Spleen (tissue), 11 donors: ENCODE measurements at regions not wholly inside any gene's neighbourhood (a gene's known extent, or its start where the extent isn't known, plus 50 kb on each side); places are given as distances from the start of the nearest gene placed in this dataset.

Experiments used
- DNase-seq: peaks from one replicate; pipeline ENCODE4 v3.0.0-alpha.2; 2020
- H3K27ac ChIP-seq, 8 donors: fragments of 200-600 bp; sonication (generic) in 7 of 8; 1 replicate in 4 of 8; 2 replicates in 4 of 8; pipeline versions ENCODE4 v1.5.0 to v1.8.0; 2016 to 2021; ENCODE audit warnings: inconsistent platforms in 4 of 8, mild to moderate bottlenecking in 4 of 8, moderate library complexity in 1 of 8
- H3K27me3 ChIP-seq, 7 donors: fragments of 200-600 bp; sonication (generic) in 6 of 7; replicated peaks in 1 of 7; 1 replicate in 4 of 7; 2 replicates in 3 of 7; pipeline versions ENCODE4 v1.5.0 to v1.8.0; 2016 to 2021; ENCODE audit warnings: inconsistent platforms in 3 of 7, mild to moderate bottlenecking in 1 of 7
- H3K36me3 ChIP-seq, 6 donors: fragments of 200-600 bp; sonication (generic) in 5 of 6; 1 replicate in 4 of 6; 2 replicates in 2 of 6; pipeline versions ENCODE4 v1.5.0 to v1.8.0; 2016 to 2021; ENCODE audit warnings: inconsistent platforms in 2 of 6
- H3K4me1 ChIP-seq, 6 donors: fragments of 200-600 bp; sonication (generic) in 5 of 6; 1 replicate in 3 of 6; 2 replicates in 3 of 6; pipeline versions ENCODE4 v1.5.0 to v1.8.0; 2016 to 2021; ENCODE audit warnings: inconsistent platforms in 3 of 6
- H3K4me3 ChIP-seq, 8 donors: fragments of 200-600 bp; sonication (generic) in 7 of 8; 1 replicate in 4 of 8; 2 replicates in 4 of 8; pipeline versions ENCODE4 v1.5.0 to v1.8.0; 2016 to 2021; ENCODE audit warnings: inconsistent platforms in 4 of 8, mild to moderate bottlenecking in 4 of 8, moderate library complexity in 2 of 8
- H3K9me3 ChIP-seq, 8 donors: fragments of 200-600 bp; sonication (generic) in 7 of 8; 1 replicate in 4 of 8; 2 replicates in 4 of 8; pipeline versions ENCODE4 v1.5.0 to v1.8.0; 2016 to 2021; ENCODE audit warnings: inconsistent platforms in 4 of 8
- CTCF ChIP-seq, 11 experiments: fragments of 200-600 bp in 7 of 11; fragments of 450-650 bp in 4 of 11; sonication (generic) in 4 of 11; IDR thresholded peaks in 8 of 11; conservative IDR thresholded peaks in 3 of 11; 1 replicate in 7 of 11; 2 replicates in 4 of 11; pipeline versions ENCODE4 v1.4.0 to v1.8.0; 2016 to 2021; ENCODE audit warnings: antibody characterized with exemption in 11 of 11, inconsistent platforms in 4 of 11, mild to moderate bottlenecking in 1 of 11
- POLR2A ChIP-seq, 3 donors: fragments of 450-650 bp; IDR thresholded peaks; one replicate each; pipeline ENCODE4 v1.5.1; 2017; ENCODE audit warnings: antibody characterized with exemption in 3 of 3, mild to moderate bottlenecking in 1 of 3
- POLR2AphosphoS5 ChIP-seq, 3 donors: sonication (generic); formaldehyde crosslinking; IDR thresholded peaks; one replicate each; pipeline ENCODE4 v1.5.1; 2017; ENCODE audit warnings: antibody characterized with exemption in 3 of 3
- WGBS, 5 donors: extraction: QIAGEN DNeasy Blood & Tissue Kit in 3 of 5; methylation state at CpG; one replicate each; pipeline versions ENCODE4 v1.1.5 to v1.1.7; 2013 to 2018; 5-methylcytosine and 5-hydroxymethylcytosine counted together
- intact Hi-C: fragments of 100-400 bp; cut with DNase I; formaldehyde crosslinking; loops from one replicate; pipeline ENCODE4 v1.15.0; 2023; ENCODE audit warnings: low total_unique reads
- donor health status: healthy with polysubstance abuse.
- donor health status: DM: no; HTN: no; CAD: no; lungs with moderate emphysema.
- donor health status: DM: no; HTN: no; CAD: no.
- donor health status: Bipolar disorder and iron deficiency.
- donor health status: healthy.
- donor health status: DM: no; HTN: no; CAD: no.
- donor health status: DM: yes; HTN: yes; CAD: no.

- 60 to 85% (median 82%) methylated on average over 1 of the region's 1 CpG for WGBS, 5 donors
- intact Hi-C loops, result no loop called here
Observed at GRCh38 chr2:121818546-121818945, 63.1 kb downstream of the TSN start.

GRCh38 chr2:121819846-121820245, 64.4 kb downstream of the TSN start:
- Histone ChIP-seq H3K4me1 (no peaks in the 10 kb centered on the region), H3K27ac (no peak overlapping the region), H3K27me3 (peaks cover 0 to 4% (median 0%) of the 10 kb centered on the region in 7 donors), H3K4me3 (no peak overlapping the region), H3K9me3 (peaks cover 0 to 10% (median 0%) of the 10 kb centered on the region in 8 donors), H3K36me3 (no peaks in the 10 kb centered on the region)
- TF ChIP-seq CTCF (IDR thresholded peaks at IDR 0.05 in 8 of 11, conservative IDR thresholded peaks at IDR 0.05 in 3 of 11) (no peak), POLR2AphosphoS5 (IDR thresholded peaks at IDR 0.05) (no peak), POLR2A (IDR thresholded peaks at IDR 0.05) (no peak)
- 48 to 67% (median 52%) methylated on average over 6 of the region's 6 CpGs for WGBS, 5 donors
- no peak for DNase-seq
- intact Hi-C loops, result no loop called here

More at GRCh38 chr2:121818546-121818945, 63.1 kb downstream of the TSN start:
- Histone ChIP-seq H3K36me3 (no peaks in the 10 kb centered on the region), H3K9me3 (peaks cover 0 to 10% (median 0%) of the 10 kb centered on the region in 8 donors), H3K27ac (no peak overlapping the region), H3K27me3 (peaks cover 0 to 4% (median 0%) of the 10 kb centered on the region in 7 donors), H3K4me1 (no peaks in the 10 kb centered on the region), H3K4me3 (no peak overlapping the region)
- no peak for DNase-seq
- no peak for TF ChIP-seq CTCF (IDR thresholded peaks at IDR 0.05 in 8 of 11, conservative IDR thresholded peaks at IDR 0.05 in 3 of 11)
- no peak for TF ChIP-seq POLR2AphosphoS5 (IDR thresholded peaks at IDR 0.05)
- no peak for TF ChIP-seq POLR2A (IDR thresholded peaks at IDR 0.05)

GRCh38 chr2:121821476-121822158, 66.2 kb downstream of the TSN start:
- H3K27me3 ChIP-seq, result no peaks in the 10 kb centered on the region
- H3K36me3 ChIP-seq, result no peaks in the 10 kb centered on the region
- WGBS, 5 donors, result 78 to 89% (median 85%) methylated on average over 6 of the region's 6 CpGs
- no peaks in the 10 kb centered on the region for H3K4me1 ChIP-seq
- no peak overlapping the region for H3K4me3 ChIP-seq
- no peak for DNase-seq
- H3K27ac ChIP-seq, result no peak overlapping the region
- intact Hi-C loops, result no loop called here
- TF ChIP-seq CTCF (IDR thresholded peaks at IDR 0.05 in 8 of 11, conservative IDR thresholded peaks at IDR 0.05 in 3 of 11) (no peak), POLR2AphosphoS5 (IDR thresholded peaks at IDR 0.05) (no peak), POLR2A (IDR thresholded peaks at IDR 0.05) (no peak)
- H3K9me3 ChIP-seq, result peaks cover 0 to 10% (median 0%) of the 10 kb centered on the region in 8 donors

- WGBS, 5 donors, result 91 to 100% (median 95%) methylated on average over 4 of the region's 4 CpGs
- intact Hi-C loops, result no loop called here
Observed at GRCh38 chr2:121824264-121824663, 68.8 kb downstream of the TSN start.

More at GRCh38 chr2:121824264-121824663, 68.8 kb downstream of the TSN start:
- no peaks in the 10 kb centered on the region for H3K36me3 ChIP-seq
- no peaks in the 10 kb centered on the region for H3K4me1 ChIP-seq
- H3K4me3 ChIP-seq, result no peak overlapping the region
- H3K27ac ChIP-seq, result no peak overlapping the region
- no peak for DNase-seq
- H3K27me3 ChIP-seq, result no peaks in the 10 kb centered on the region
- TF ChIP-seq POLR2A (IDR thresholded peaks at IDR 0.05) (no peak), CTCF (IDR thresholded peaks at IDR 0.05 in 8 of 11, conservative IDR thresholded peaks at IDR 0.05 in 3 of 11) (no peak), POLR2AphosphoS5 (IDR thresholded peaks at IDR 0.05) (no peak)
- peaks cover 0 to 10% (median 0%) of the 10 kb centered on the region in 8 donors for H3K9me3 ChIP-seq
